Activated CD8-positive, alpha-beta T cell treated with anti-CD3 and anti-CD28 coated beads, Interleukin-2, amount 10 ng/mL, durations not matched to agents 7 days and 5 days (primary cell): ENCODE measurements at regions not wholly inside any gene's neighbourhood (a gene's known extent, or its start where the extent isn't known, plus 50 kb on each side); places are given as distances from the start of the nearest gene placed in this dataset.
A peak's percentile ranks its signal among the peaks of the same experiment; 100 is the strongest.

Source experiments
- ATAC-seq: fragments of 150-1000 bp; cut with Tn5 transposase; one replicate; pipeline ENCODE4 v1.10.0; 2021; ENCODE audit warnings: moderate library complexity
- CTCF ChIA-PET: fragments of 350-600 bp; sonication (Branson Sonifier 250); formaldehyde crosslinking; loops from one replicate; lab custom pipeline; 2021; ENCODE audit warnings: antibody characterized with exemption; lab: Charles Lee
- POLR2A ChIA-PET: fragments of 350-600 bp; sonication (Branson Sonifier 250); formaldehyde crosslinking; loops from one replicate; lab custom pipeline; 2021; ENCODE audit warnings: antibody characterized with exemption; lab: Charles Lee
- DNase-seq: peaks from one replicate; pipeline ENCODE4 v3.0.0-alpha.2; 2020
- H3K27ac Mint-ChIP-seq: one replicate; pipeline ENCODE4 v1.8.0; 2021; ENCODE audit warnings: mild to moderate bottlenecking, mixed read lengths
- H3K27me3 Mint-ChIP-seq: one replicate; pipeline ENCODE4 v1.8.0; 2021; ENCODE audit warnings: low read depth, mixed read lengths
- H3K36me3 Mint-ChIP-seq: one replicate; pipeline ENCODE4 v1.8.0; 2021; ENCODE audit warnings: low read depth, mixed read lengths
- H3K4me1 Mint-ChIP-seq: one replicate; pipeline ENCODE4 v1.8.0; 2021; ENCODE audit warnings: low read depth, mixed read lengths
- H3K4me3 Mint-ChIP-seq: one replicate; pipeline ENCODE4 v1.8.0; 2021; ENCODE audit warnings: mild to moderate bottlenecking, mixed read lengths
- H3K9me3 Mint-ChIP-seq: one replicate; pipeline ENCODE4 v1.8.0; 2022; ENCODE audit warnings: mixed read lengths; ENCODE audit not compliant: insufficient read depth

DNA sequence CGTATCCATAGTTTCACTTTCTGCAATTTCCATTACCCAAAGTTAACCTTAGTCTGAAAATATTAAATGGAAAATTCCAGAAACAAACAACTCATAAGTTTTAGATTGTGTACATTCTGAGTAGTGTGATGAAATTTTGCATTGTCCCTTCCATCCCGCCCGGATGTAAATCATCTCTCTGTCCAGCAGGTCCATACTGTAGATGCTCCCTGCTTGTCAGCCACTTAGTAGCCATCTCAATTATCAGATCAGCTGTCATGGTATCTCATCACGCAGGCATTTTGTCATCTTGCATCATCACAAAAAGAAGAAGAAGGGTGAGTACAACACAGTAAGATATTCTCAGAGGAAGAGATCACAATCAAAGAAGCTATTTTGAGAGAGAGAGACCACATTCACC, 185.0 kb upstream of the STK17B start:
- no peak for DNase-seq
- CTCF ChIA-PET, result interaction anchor here (0.8 kb wide), 1 partner anchor 288 kb away, joined by 3 read pairs; the partner anchor contains the start of gene DNAH7
- H3K27me3 Mint-ChIP-seq, result peaks cover 4% of the 10 kb centered on the region
- H3K4me1 Mint-ChIP-seq, result peaks cover 2% of the 10 kb centered on the region
- peaks cover 5% of the 10 kb centered on the region for H3K9me3 Mint-ChIP-seq
- no peaks in the 10 kb centered on the region for H3K36me3 Mint-ChIP-seq
- no peak overlapping the region for H3K27ac Mint-ChIP-seq
- ATAC-seq, result no peak
- no peak overlapping the region for H3K4me3 Mint-ChIP-seq
- POLR2A ChIA-PET, result no interaction called here

GRCh38 chr2:196360650-196361049, 189.3 kb upstream of the STK17B start:
- Mint-ChIP-seq H3K27me3 (peaks cover 4% of the 10 kb centered on the region), H3K9me3 (no peaks in the 10 kb centered on the region), H3K4me1 (peaks cover 18% of the 10 kb centered on the region), H3K4me3 (no peak overlapping the region), H3K36me3 (no peaks in the 10 kb centered on the region), H3K27ac (no peak overlapping the region)
- POLR2A ChIA-PET, result no interaction called here
- no peak for DNase-seq
- CTCF ChIA-PET, result interaction anchor here (1.6 to 2.3 kb wide), 2 partner anchors 93 to 282 kb away, joined by 5 to 6 read pairs; no protein-coding TSS in a partner anchor
- ATAC-seq, result no peak

DNA sequence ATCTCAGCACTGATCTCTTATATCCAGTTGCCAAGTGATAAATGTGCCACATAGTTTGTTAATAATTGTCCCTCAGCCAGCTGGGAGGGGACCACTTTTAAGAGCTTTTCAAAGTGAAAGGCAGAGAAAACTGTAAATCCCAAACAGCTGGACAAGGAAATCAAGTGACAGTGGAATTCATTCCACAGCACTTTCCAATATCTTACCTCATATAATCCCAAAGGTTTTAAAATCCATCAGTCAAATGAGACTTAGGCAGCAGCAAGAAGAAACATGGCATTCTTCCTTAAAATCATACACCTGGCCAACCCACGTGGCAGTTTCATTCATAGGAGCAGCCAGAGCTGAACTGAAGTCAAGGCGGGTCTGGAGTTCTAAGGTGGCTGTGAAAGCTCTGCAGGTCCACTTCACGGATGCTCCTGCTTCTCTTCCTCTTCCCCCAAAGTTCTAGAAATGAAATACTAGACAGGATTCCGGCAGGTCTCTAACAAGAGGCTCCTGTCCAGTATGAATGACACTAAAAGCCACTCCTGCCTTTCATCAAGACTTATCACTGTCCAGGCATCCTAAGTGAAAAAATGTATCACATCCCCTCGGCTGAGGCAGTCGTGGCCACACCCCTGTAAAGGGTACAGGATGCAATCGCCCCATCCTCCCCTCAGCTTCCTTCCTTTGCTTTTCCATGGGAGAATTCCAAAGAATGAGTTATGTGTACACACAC, 190.4 kb upstream of the STK17B start:
- Mint-ChIP-seq H3K27ac (no peak overlapping the region), H3K27me3 (peaks cover 2% of the 10 kb centered on the region), H3K4me1 (peaks cover 27% of the 10 kb centered on the region), H3K36me3 (no peaks in the 10 kb centered on the region), H3K9me3 (peaks cover under 1% of the 10 kb centered on the region), H3K4me3 (no peak overlapping the region)
- ATAC-seq (no peak), DNase-seq (no peak)
- ChIA-PET CTCF (interaction anchor here (0.9 to 1.2 kb wide), 3 partner anchors 24 to 283 kb away, joined by 3 to 5 read pairs (median 3); no protein-coding TSS in a partner anchor), POLR2A (no interaction called here)

DNA sequence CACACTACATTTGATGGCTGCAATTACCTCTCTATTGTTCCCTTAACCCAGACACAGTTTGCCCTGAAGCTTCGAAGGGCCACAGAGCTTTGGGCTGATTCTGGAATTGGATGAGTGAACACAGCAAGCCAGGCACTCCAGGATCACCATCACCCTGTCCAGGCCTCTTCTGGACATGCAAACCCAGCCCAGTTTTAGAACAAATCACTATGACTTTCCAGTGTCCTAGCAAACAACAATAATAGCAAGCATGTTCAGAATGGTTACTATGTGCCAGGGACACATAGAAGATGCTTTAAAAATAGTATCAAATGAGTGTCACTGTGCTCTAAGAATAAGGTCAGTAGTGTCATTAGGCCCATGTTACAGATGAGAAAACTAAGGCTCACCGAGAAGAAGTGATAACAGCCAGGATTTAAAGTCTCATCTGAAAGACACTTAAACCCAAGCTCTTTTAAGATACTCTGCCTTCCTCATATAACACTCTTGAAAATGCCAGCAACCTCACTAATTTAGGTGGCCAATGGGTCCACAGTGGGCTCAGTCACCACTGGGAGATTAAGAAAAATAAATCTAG, 191.7 kb upstream of the STK17B start:
- POLR2A ChIA-PET, result no interaction called here
- Mint-ChIP-seq H3K27me3 (no peaks in the 10 kb centered on the region), H3K9me3 (peaks cover 11% of the 10 kb centered on the region), H3K36me3 (peaks cover 2% of the 10 kb centered on the region), H3K4me1 (peaks cover 27% of the 10 kb centered on the region), H3K4me3 (no peak overlapping the region), H3K27ac (no peak overlapping the region)
- ATAC-seq (no peak), DNase-seq (no peak)
- CTCF ChIA-PET, result interaction anchor here (0.6 to 1.2 kb wide), 3 partner anchors 14 to 91 kb away, joined by 3 read pairs; no protein-coding TSS in a partner anchor

DNA sequence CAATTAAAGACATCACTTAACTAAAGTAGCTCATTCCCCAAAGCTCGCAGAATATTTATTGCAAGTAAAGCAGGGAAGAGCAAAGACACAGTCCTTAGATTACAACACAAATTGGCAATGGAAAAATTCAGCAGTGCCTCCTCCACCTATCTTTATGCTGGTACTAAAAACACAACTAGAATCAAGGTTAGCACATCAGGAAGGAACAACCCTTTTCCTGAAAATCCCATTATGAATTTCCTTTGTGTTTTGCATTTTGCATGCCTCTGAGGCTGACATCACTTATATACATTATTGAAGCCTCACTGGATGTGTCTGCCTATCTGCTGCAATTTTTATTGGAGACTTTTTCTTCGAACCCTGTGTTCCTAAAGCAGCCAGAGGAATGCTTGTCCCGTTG, 193.8 kb upstream of the STK17B start:
- H3K9me3 Mint-ChIP-seq, result peaks cover 17% of the 10 kb centered on the region
- H3K4me3 Mint-ChIP-seq, result no peak overlapping the region
- DNase-seq (no peak), ATAC-seq (no peak)
- peaks cover 27% of the 10 kb centered on the region for H3K4me1 Mint-ChIP-seq
- ChIA-PET POLR2A (no interaction called here), CTCF (interaction anchor here (1.1 to 3.4 kb wide), 5 partner anchors 18 to 298 kb away, joined by 3 to 11 read pairs (median 3); partner anchors contain the start of gene DNAH7)
- H3K27ac Mint-ChIP-seq, result no peak overlapping the region
- no peaks in the 10 kb centered on the region for H3K27me3 Mint-ChIP-seq
- peaks cover 7% of the 10 kb centered on the region for H3K36me3 Mint-ChIP-seq

- H3K9me3 Mint-ChIP-seq, result peaks cover 17% of the 10 kb centered on the region
- peaks cover 25% of the 10 kb centered on the region for H3K4me1 Mint-ChIP-seq
- DNase-seq (no peak), ATAC-seq (no peak)
- H3K27me3 Mint-ChIP-seq, result no peaks in the 10 kb centered on the region
- H3K4me3 Mint-ChIP-seq, result no peak overlapping the region
- peak overlapping the region; percentile 43 for H3K27ac Mint-ChIP-seq
- peaks cover 7% of the 10 kb centered on the region for H3K36me3 Mint-ChIP-seq
- ChIA-PET CTCF (interaction anchor here (1.4 to 3.4 kb wide), 3 partner anchors 88 to 298 kb away, joined by 3 to 11 read pairs (median 11); partner anchors contain the start of gene DNAH7), POLR2A (no interaction called here)
Observed at GRCh38 chr2:196365923-196366322, 194.5 kb upstream of the STK17B start.

GRCh38 chr2:196367633-196368032, 196.3 kb upstream of the STK17B start:
- no peak overlapping the region for H3K4me3 Mint-ChIP-seq
- CTCF ChIA-PET, result no interaction called here
- H3K36me3 Mint-ChIP-seq, result peaks cover 7% of the 10 kb centered on the region
- H3K27ac Mint-ChIP-seq, result no peak overlapping the region
- H3K9me3 Mint-ChIP-seq, result peaks cover 17% of the 10 kb centered on the region
- DNase-seq (no peak), ATAC-seq (no peak)
- peaks cover 19% of the 10 kb centered on the region for H3K4me1 Mint-ChIP-seq
- no peaks in the 10 kb centered on the region for H3K27me3 Mint-ChIP-seq
- POLR2A ChIA-PET, result no interaction called here

GRCh38 chr2:196368546-196369225, 197.3 kb upstream of the STK17B start:
- POLR2A ChIA-PET, result no interaction called here
- DNase-seq (no peak), ATAC-seq (no peak)
- H3K27ac Mint-ChIP-seq, result no peak overlapping the region
- no peak overlapping the region for H3K4me3 Mint-ChIP-seq
- H3K4me1 Mint-ChIP-seq, result peaks cover 19% of the 10 kb centered on the region
- H3K9me3 Mint-ChIP-seq, result peaks cover 17% of the 10 kb centered on the region
- CTCF ChIA-PET, result interaction anchor here (0.8 kb wide), 1 partner anchor 25 kb away, joined by 3 read pairs; no protein-coding TSS in a partner anchor
- H3K27me3 Mint-ChIP-seq, result no peaks in the 10 kb centered on the region
- peaks cover 7% of the 10 kb centered on the region for H3K36me3 Mint-ChIP-seq

DNA sequence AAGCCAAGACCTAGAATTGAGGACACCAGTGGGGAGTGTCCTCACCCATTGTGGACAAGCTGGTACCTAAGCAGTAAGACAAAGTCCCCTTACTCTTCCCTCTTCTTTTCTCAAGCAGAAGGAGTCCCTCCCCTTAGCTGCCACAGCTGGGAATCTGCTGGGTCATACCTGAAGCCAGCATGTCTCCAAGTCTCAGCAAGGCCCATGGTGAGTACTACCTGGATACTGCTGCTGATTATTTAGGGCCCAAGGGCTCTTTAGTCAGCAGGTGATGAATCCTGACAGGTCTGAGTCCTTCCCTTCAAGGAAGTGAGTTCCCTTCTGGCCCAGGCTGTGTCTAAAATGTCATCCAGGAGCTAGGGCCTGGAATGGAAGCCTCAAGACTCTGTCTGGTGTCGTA, 198.6 kb upstream of the STK17B start:
- CTCF ChIA-PET, result interaction anchor here (1.2 kb wide), 1 partner anchor 84 kb away, joined by 3 read pairs; no protein-coding TSS in a partner anchor
- no peak for ATAC-seq

DNA sequence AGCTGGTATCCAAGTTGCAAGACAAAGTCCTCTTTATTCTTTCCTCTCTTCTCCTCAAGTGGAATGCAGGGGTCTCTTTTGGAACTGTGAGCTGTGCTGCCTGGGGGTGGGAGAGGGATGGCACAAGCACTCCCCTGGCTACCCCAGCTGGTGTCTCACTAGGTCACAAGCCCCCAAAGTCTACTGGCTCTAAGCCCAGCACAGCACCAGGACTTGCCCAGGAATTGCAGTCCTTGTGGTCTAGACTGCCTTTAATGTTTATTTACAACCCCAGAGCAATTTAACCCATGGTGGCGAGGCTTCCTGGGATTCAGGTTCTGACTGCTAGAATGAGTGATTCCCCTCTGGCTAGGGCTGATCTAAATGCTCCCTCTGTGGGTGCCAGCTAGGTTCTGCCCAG, 199.0 kb upstream of the STK17B start:
- Mint-ChIP-seq H3K4me3 (no peak overlapping the region), H3K27me3 (no peaks in the 10 kb centered on the region), H3K36me3 (peaks cover 7% of the 10 kb centered on the region), H3K4me1 (peaks cover 12% of the 10 kb centered on the region), H3K9me3 (peaks cover 17% of the 10 kb centered on the region), H3K27ac (no peak overlapping the region)
- POLR2A ChIA-PET, result no interaction called here
- CTCF ChIA-PET, result interaction anchor here (1.2 kb wide), 1 partner anchor 84 kb away, joined by 3 read pairs; no protein-coding TSS in a partner anchor
- no peak for ATAC-seq
- DNase-seq, result no peak

More for the DNA sequence above, 198.6 kb upstream of the STK17B start:
- Mint-ChIP-seq H3K27ac (no peak overlapping the region), H3K27me3 (no peaks in the 10 kb centered on the region), H3K4me3 (no peak overlapping the region), H3K9me3 (peaks cover 17% of the 10 kb centered on the region), H3K36me3 (peaks cover 7% of the 10 kb centered on the region), H3K4me1 (peaks cover 16% of the 10 kb centered on the region)
- POLR2A ChIA-PET, result no interaction called here
- DNase-seq, result no peak

DNA sequence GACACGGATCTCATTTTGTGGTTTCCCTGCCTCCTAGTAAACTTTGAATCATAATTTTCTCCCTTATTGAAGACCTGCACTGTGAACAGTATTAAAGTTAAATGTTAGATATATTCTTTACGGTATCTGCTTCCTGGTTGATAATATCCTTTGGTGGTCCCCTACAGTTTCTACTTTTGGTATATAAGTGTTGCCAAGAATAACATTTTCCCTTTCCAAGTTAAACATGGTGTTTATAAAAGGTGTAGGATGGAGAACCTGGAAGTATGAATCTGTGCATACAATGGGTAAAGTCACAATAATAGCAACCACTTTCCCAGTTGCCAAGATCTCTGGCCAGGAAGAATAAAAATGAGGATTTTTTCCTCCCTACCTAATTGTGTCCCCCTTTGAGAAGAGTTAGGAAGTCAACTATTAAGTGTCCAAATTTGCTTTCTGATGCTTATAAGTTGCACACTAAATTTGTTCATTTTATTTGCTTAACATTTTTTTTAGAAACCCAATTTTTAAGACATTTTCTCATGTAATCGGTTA, 201.0 kb upstream of the STK17B start:
- Mint-ChIP-seq H3K36me3 (peaks cover 7% of the 10 kb centered on the region), H3K4me3 (no peak overlapping the region), H3K27me3 (no peaks in the 10 kb centered on the region), H3K9me3 (peaks cover 11% of the 10 kb centered on the region), H3K4me1 (no peaks in the 10 kb centered on the region), H3K27ac (no peak overlapping the region)
- no peak for ATAC-seq
- POLR2A ChIA-PET, result no interaction called here
- CTCF ChIA-PET, result interaction anchor here (1.3 kb wide), 1 partner anchor 35 kb away, joined by 4 read pairs; no protein-coding TSS in a partner anchor
- no peak for DNase-seq
